Adrenal gland (tissue), 9 donors: ENCODE measurements at regions not wholly inside any gene's neighbourhood (a gene's known extent, or its start where the extent isn't known, plus 50 kb on each side); places are given as distances from the start of the nearest gene placed in this dataset.

Source experiments
- DNase-seq, 7 donors: peaks; one replicate each; pipeline ENCODE4 v3.0.0-alpha.2; 2019 to 2020
- H3K27ac ChIP-seq, 5 donors: fragments of 200-600 bp; sonication (generic) in 4 of 5; 1 replicate in 3 of 5; 2 replicates in 2 of 5; pipeline versions ENCODE4 v1.5.1 to v1.8.0; 2016 to 2020; ENCODE audit warnings: mild to moderate bottlenecking in 1 of 5
- H3K27me3 ChIP-seq: fragments of 200-600 bp; 2 replicates; pipeline ENCODE4 v1.8.0; 2021
- H3K36me3 ChIP-seq, 2 donors: fragments of 200-600 bp; replicated peaks in 1 of 2; 1 replicate in 1 of 2; 2 replicates in 1 of 2; pipeline versions ENCODE4 v1.5.1 to v1.8.0; 2018 to 2022
- H3K4me1 ChIP-seq, 2 donors: fragments of 200-600 bp; replicated peaks in 1 of 2; 1 replicate in 1 of 2; 2 replicates in 1 of 2; pipeline versions ENCODE4 v1.5.1 to v1.8.0; 2018 to 2021
- H3K4me3 ChIP-seq, 4 donors: fragments of 200-600 bp; sonication (generic) in 3 of 4; one replicate each; pipeline ENCODE4 v1.5.1; 2016 to 2018
- H3K9me3 ChIP-seq, 3 donors: fragments of 200-600 bp; sonication (generic) in 1 of 3; replicated peaks in 1 of 3; 1 replicate in 2 of 3; 2 replicates in 1 of 3; pipeline versions ENCODE4 v1.5.1 to v1.8.0; 2016 to 2021
- CTCF ChIP-seq, 6 experiments: fragments of 450-650 bp in 4 of 6; fragments of 200-600 bp in 2 of 6; sonication (generic) in 1 of 6; IDR thresholded peaks; 1 replicate in 5 of 6; 2 replicates in 1 of 6; pipeline versions ENCODE4 v1.5.1 to v1.8.0; 2016 to 2021; ENCODE audit warnings: antibody characterized with exemption in 6 of 6, mild to moderate bottlenecking in 2 of 6, moderate library complexity in 1 of 6
- POLR2A ChIP-seq, 2 donors: fragments of 450-650 bp; IDR thresholded peaks; one replicate each; pipeline ENCODE4 v1.6.1; 2017; ENCODE audit warnings: antibody characterized with exemption in 2 of 2, mild to moderate bottlenecking in 2 of 2, moderate library complexity in 1 of 2
- WGBS, 4 donors: extraction: QIAGEN DNeasy Blood & Tissue Kit in 2 of 4; methylation state at CpG; one replicate each; pipeline versions ENCODE4 v1.1.5 to v1.1.7; 2013 to 2017; 5-methylcytosine and 5-hydroxymethylcytosine counted together
- intact Hi-C, 2 donors: fragments of 100-400 bp; cut with DNase I; formaldehyde crosslinking; loops; one replicate each; pipeline versions ENCODE4 v1.14.1 to v1.15.0; 2022 to 2023
- donor health status: healthy with polysubstance abuse.
- donor health status: Bipolar disorder and iron deficiency.
- donor health status: DM: yes; HTN: yes; CAD: no.
- donor health status: DM: no; HTN: no; CAD: no.
- donor health status: DM: no; HTN: no; CAD: no.

- Histone ChIP-seq H3K4me1 (no peaks in the 10 kb centered on the region), H3K27ac (no peak overlapping the region), H3K36me3 (no peaks in the 10 kb centered on the region), H3K4me3 (no peak overlapping the region), H3K27me3 (no peaks in the 10 kb centered on the region), H3K9me3 (no peaks in the 10 kb centered on the region)
- TF ChIP-seq POLR2A (IDR thresholded peaks at IDR 0.05) (no peak), CTCF (IDR thresholded peaks at IDR 0.05) (no peak)
- 51 to 72% (median 62%) methylated on average over 1 of the region's 1 CpG for whole genome bisulfite sequencing, 4 donors
- intact Hi-C loops, result no loop called here
- no peak for DNase-seq
Measured at GRCh38 chr10:91013985-91014384, 93.1 kb upstream of the ANKRD1 start.

- no peaks in the 10 kb centered on the region for H3K9me3 ChIP-seq
- no peak for DNase-seq
- intact Hi-C loops, result no loop called here
- H3K27ac ChIP-seq, result no peak overlapping the region
- no peak for TF ChIP-seq CTCF (IDR thresholded peaks at IDR 0.05)
- no peak for TF ChIP-seq POLR2A (IDR thresholded peaks at IDR 0.05)
- H3K27me3 ChIP-seq, result no peaks in the 10 kb centered on the region
- WGBS, 4 donors, result 64 to 72% (median 66%) methylated on average over 3 of the region's 3 CpGs
- H3K36me3 ChIP-seq, result no peaks in the 10 kb centered on the region
- no peaks in the 10 kb centered on the region for H3K4me1 ChIP-seq
- H3K4me3 ChIP-seq, result no peak overlapping the region
Measured at GRCh38 chr10:91017198-91017597, 96.3 kb upstream of the ANKRD1 start.

- DNase-seq, result no peak
- TF ChIP-seq CTCF (IDR thresholded peaks at IDR 0.05), result no peak
- no peak for TF ChIP-seq POLR2A (IDR thresholded peaks at IDR 0.05)
- H3K36me3 ChIP-seq, result no peaks in the 10 kb centered on the region
- intact Hi-C loops, result no loop called here
- H3K27me3 ChIP-seq, result no peaks in the 10 kb centered on the region
- H3K9me3 ChIP-seq, result no peaks in the 10 kb centered on the region
- no peak overlapping the region for H3K4me3 ChIP-seq
- peaks cover 0 to 18% of the 10 kb centered on the region in 2 donors for H3K4me1 ChIP-seq
- H3K27ac ChIP-seq, result peak overlapping the region in 1 of 5 donors; percentile 52
- WGBS, 4 donors, result 82 to 89% (median 86%) methylated on average over 3 of the region's 3 CpGs
Measured at GRCh38 chr10:91021901-91022300, 101.0 kb upstream of the ANKRD1 start.

- Histone ChIP-seq H3K4me1 (peaks cover 0 to 18% of the 10 kb centered on the region in 2 donors), H3K27me3 (no peaks in the 10 kb centered on the region), H3K9me3 (no peaks in the 10 kb centered on the region), H3K36me3 (no peaks in the 10 kb centered on the region), H3K4me3 (no peak overlapping the region), H3K27ac (peak overlapping the region in 2 of 5 donors; percentile 52)
- TF ChIP-seq CTCF (IDR thresholded peaks at IDR 0.05) (no peak), POLR2A (IDR thresholded peaks at IDR 0.05) (no peak)
- intact Hi-C loops, result no loop called here
- no peak for DNase-seq
- WGBS, 4 donors, result 79 to 88% (median 87%) methylated on average over 2 of the region's 2 CpGs
Measured at GRCh38 chr10:91022390-91022789, 101.5 kb upstream of the ANKRD1 start.
